GM12878 (cell line): ENCODE measurements at regions not wholly inside any gene's neighbourhood (a gene's known extent, or its start where the extent isn't known, plus 50 kb on each side); places are given as distances from the start of the nearest gene placed in this dataset.

Experiments used
- BHLHE40 ChIP-seq, 2 experiments: fragments of 450-650 bp in 1 of 2; IDR thresholded peaks; 2 replicates each; pipeline ENCODE4 v1.6.1; 2011 to 2017; ENCODE audit warnings: low read depth in 2 of 2, borderline replicate concordance in 1 of 2, improper control_type of control experiment in 1 of 2, low read length in 1 of 2, mild to moderate bottlenecking in 1 of 2
- FOXK2 ChIP-seq: fragments of 450-650 bp; IDR thresholded peaks from 2 replicates; pipeline ENCODE4 v1.6.1; 2017; ENCODE audit warnings: mild to moderate bottlenecking, moderate library complexity
- GABPA ChIP-seq: IDR thresholded peaks from 2 replicates; pipeline ENCODE4 v1.6.1; 2014; ENCODE audit warnings: antibody characterized with exemption, low read depth, mild to moderate bottlenecking, inconsistent platforms
- POLR2A ChIP-seq: IDR thresholded peaks from 2 replicates; pipeline ENCODE4 v1.6.1; 2011; ENCODE audit warnings: low read depth, mild to moderate bottlenecking, low read length
- POLR2AphosphoS5 ChIP-seq: IDR thresholded peaks from 2 replicates; pipeline ENCODE4 v1.6.1; 2011; ENCODE audit warnings: mild to moderate bottlenecking, low read length, inconsistent platforms
- RAD21 ChIP-seq: IDR thresholded peaks from 2 replicates; pipeline ENCODE4 v1.6.1; 2011; ENCODE audit warnings: mild to moderate bottlenecking, low read depth, low read length, moderate library complexity; ENCODE audit not compliant: insufficient read depth
- TCF12 ChIP-seq: IDR thresholded peaks from 2 replicates; pipeline ENCODE4 v1.6.1; 2011; ENCODE audit warnings: low read depth, mild to moderate bottlenecking, low read length
- USF2 ChIP-seq: IDR thresholded peaks from 2 replicates; pipeline ENCODE4 v1.6.1; 2011; ENCODE audit warnings: low read depth, low read length, improper control_type of control experiment, borderline replicate concordance
- TF ChIP-seq, protein P1 (sequence below), 3 experiments: IDR thresholded peaks in 2 of 3; conservative IDR thresholded peaks in 1 of 3; 2 replicates each; pipeline ENCODE4 v1.5.1; 2011; ENCODE audit warnings: low read depth in 3 of 3, low read length in 3 of 3, mild to moderate bottlenecking in 3 of 3, control low read depth in 2 of 3, moderate library complexity in 2 of 3, inconsistent platforms in 1 of 3, mixed read lengths in 1 of 3; ENCODE audit not compliant: control insufficient read depth in 2 of 3, insufficient read depth in 1 of 3; ENCODE audit errors: extremely low read depth in 1 of 3
- TF ChIP-seq, protein P2 (sequence below): fragments of 450-650 bp; conservative IDR thresholded peaks from 2 replicates; pipeline ENCODE4 v1.6.1; 2017; ENCODE audit warnings: mild to moderate bottlenecking, moderate library complexity
- TF ChIP-seq, protein P3 (sequence below): fragments of 150-350 bp; IDR thresholded peaks from 2 replicates; pipeline ENCODE4 v1.6.1; 2016; ENCODE audit warnings: low read depth, low read length

DNA sequence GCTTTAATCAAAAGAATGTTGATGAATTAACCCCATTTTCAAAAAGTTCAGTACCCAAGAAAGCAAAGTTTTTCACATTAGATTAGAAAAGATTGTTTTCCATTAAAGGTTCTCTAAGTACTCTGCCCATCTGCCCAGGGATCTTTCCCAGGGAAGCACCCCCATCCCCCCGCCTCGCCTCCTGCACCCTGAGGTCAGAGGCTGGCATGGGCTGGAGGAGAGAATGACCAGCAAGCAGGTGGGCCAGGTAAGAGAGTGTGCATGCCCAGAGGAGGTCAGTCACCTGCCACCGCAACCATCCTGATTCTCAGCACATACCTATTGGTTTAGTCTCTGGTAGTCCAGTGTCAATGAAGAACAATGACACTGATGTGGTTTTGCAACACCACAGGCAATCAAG is 279.4 kb upstream of the ZNF507 start:
- TF ChIP-seq BHLHE40 (IDR thresholded peaks at IDR 0.05; ENCODE audit: borderline replicate concordance in 1 of 2, low read depth in 2 of 2, low read length in 1 of 2), result no peak
- TF ChIP-seq, protein P1, sequence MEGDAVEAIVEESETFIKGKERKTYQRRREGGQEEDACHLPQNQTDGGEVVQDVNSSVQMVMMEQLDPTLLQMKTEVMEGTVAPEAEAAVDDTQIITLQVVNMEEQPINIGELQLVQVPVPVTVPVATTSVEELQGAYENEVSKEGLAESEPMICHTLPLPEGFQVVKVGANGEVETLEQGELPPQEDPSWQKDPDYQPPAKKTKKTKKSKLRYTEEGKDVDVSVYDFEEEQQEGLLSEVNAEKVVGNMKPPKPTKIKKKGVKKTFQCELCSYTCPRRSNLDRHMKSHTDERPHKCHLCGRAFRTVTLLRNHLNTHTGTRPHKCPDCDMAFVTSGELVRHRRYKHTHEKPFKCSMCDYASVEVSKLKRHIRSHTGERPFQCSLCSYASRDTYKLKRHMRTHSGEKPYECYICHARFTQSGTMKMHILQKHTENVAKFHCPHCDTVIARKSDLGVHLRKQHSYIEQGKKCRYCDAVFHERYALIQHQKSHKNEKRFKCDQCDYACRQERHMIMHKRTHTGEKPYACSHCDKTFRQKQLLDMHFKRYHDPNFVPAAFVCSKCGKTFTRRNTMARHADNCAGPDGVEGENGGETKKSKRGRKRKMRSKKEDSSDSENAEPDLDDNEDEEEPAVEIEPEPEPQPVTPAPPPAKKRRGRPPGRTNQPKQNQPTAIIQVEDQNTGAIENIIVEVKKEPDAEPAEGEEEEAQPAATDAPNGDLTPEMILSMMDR (IDR thresholded peaks at IDR 0.05 in 2 of 3, conservative IDR thresholded peaks at IDR 0.05 in 1 of 3; ENCODE audit: control insufficient read depth in 2 of 3, extremely low read depth in 1 of 3, insufficient read depth in 1 of 3, low read depth in 3 of 3, low read length in 3 of 3), result no peak
- TF ChIP-seq FOXK2, result no peak
- TF ChIP-seq USF2, result no peak
- no peak for TF ChIP-seq POLR2AphosphoS5
- TF ChIP-seq, protein P2, sequence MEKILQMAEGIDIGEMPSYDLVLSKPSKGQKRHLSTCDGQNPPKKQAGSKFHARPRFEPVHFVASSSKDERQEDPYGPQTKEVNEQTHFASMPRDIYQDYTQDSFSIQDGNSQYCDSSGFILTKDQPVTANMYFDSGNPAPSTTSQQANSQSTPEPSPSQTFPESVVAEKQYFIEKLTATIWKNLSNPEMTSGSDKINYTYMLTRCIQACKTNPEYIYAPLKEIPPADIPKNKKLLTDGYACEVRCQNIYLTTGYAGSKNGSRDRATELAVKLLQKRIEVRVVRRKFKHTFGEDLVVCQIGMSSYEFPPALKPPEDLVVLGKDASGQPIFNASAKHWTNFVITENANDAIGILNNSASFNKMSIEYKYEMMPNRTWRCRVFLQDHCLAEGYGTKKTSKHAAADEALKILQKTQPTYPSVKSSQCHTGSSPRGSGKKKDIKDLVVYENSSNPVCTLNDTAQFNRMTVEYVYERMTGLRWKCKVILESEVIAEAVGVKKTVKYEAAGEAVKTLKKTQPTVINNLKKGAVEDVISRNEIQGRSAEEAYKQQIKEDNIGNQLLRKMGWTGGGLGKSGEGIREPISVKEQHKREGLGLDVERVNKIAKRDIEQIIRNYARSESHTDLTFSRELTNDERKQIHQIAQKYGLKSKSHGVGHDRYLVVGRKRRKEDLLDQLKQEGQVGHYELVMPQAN, result no peak
- TF ChIP-seq GABPA, result no peak
- no peak for TF ChIP-seq TCF12
- TF ChIP-seq POLR2A, result no peak
- TF ChIP-seq RAD21, result no peak
- TF ChIP-seq, protein P3, sequence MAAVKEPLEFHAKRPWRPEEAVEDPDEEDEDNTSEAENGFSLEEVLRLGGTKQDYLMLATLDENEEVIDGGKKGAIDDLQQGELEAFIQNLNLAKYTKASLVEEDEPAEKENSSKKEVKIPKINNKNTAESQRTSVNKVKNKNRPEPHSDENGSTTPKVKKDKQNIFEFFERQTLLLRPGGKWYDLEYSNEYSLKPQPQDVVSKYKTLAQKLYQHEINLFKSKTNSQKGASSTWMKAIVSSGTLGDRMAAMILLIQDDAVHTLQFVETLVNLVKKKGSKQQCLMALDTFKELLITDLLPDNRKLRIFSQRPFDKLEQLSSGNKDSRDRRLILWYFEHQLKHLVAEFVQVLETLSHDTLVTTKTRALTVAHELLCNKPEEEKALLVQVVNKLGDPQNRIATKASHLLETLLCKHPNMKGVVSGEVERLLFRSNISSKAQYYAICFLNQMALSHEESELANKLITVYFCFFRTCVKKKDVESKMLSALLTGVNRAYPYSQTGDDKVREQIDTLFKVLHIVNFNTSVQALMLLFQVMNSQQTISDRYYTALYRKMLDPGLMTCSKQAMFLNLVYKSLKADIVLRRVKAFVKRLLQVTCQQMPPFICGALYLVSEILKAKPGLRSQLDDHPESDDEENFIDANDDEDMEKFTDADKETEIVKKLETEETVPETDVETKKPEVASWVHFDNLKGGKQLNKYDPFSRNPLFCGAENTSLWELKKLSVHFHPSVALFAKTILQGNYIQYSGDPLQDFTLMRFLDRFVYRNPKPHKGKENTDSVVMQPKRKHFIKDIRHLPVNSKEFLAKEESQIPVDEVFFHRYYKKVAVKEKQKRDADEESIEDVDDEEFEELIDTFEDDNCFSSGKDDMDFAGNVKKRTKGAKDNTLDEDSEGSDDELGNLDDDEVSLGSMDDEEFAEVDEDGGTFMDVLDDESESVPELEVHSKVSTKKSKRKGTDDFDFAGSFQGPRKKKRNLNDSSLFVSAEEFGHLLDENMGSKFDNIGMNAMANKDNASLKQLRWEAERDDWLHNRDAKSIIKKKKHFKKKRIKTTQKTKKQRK, result no peak
